ENCODE measurements at regions not wholly inside any gene's neighbourhood (a gene's known extent, or its start where the extent isn't known, plus 50 kb on each side); places are given as distances from the start of the nearest gene placed in this dataset.
"Not testable (repeated sequence)": the region's sequence is repeated elsewhere in the genome, so short reads cannot be mapped to it uniquely, and the experiment has no call there.

DNA sequence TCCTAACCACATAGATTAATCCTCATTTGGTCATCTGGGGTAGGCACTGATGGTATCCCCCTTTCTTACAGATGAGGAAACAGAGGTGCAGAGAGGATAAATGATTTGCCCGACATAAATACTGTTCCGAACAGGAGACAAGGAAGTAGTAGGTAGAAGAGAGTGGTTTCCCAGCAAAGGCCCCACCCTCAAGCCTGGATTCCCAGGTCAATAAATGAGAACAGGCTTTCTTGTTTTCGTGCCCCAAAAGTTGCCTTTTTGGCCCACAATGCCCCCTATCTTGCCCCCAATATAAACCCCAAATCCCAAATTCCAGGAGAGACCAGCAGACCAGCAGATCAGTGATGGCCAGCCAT lies 125.5 kb upstream of the PRR20G start:
- CTCF ChIA-PET: no interaction called here
- H3K27me3 ChIP-seq (ENCODE audit: insufficient read depth, low read length): peaks cover 20% of the 10 kb centered on the region; the same call in 1 of the 2 replicates
- intact Hi-C loops (cut with micrococcal nuclease): no loop called here

DNA sequence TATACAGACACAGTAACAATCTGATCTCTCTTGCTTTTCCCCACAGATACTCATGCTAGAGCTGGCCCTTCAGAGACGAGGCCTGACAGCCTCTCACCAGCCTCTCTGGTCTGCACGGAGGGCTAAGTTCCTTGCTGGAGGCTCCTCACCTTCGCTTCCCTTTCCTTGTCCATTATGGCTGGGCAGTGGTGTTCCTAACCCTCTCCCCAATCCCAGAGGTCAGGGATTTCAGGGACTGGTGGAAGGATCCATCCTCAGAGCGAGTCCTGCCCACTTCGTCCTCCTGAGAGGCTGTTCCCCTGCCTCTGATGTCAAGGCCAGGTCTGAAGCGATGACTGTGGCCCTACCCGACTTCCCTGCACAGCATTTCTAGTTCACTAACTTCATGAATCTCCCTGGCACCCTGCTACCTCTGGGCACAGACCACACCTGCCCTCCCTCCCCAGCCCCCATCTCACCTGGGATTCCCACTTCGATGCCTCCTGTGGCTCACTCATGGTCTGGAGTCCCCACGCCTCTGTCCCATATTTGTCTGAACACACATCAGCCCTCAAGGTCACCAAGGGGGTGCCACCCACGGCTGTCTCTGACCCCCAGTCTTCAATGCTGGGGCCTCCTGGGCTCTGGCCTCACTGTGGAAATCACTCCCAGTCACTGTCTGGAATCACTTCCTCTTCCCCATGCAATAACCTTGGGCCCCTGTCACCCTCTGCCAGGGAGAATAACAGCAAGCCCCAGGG lies 124.9 kb upstream of the PRR20G start:
- no TSS peak for BruUV-seq (replicated peaks)
- Histone ChIP-seq H3K9me3 (ENCODE audit: control insufficient read depth in 1 of 2, insufficient read depth in 1 of 2, low read depth in 1 of 2, low read length in 2 of 2) (no peaks in the 10 kb centered on the region), H3K27me3 (ENCODE audit: insufficient read depth, low read length) (peaks cover 16% of the 10 kb centered on the region; the same call in 1 of the 2 replicates), H3K4me2 (ENCODE audit: low read length) (no peak overlapping the region), H3K4me3 (replicated peaks in 1 of 2; ENCODE audit: low read depth in 1 of 2, low read length in 2 of 2) (no peak overlapping the region), H4K20me1 (ENCODE audit: insufficient read depth) (no peaks in the 10 kb centered on the region), H3K9me2 (ENCODE audit: insufficient read depth) (no peaks in the 10 kb centered on the region), H2AFZ (ENCODE audit: low read depth, low read length, poor library complexity, severe bottlenecking) (no peak overlapping the region), H3K27ac (ENCODE audit: low read depth, low read length) (no peak overlapping the region), H3K4me1 (ENCODE audit: control insufficient read depth in 1 of 2, insufficient read depth in 2 of 2, low read length in 2 of 2) (no peaks in the 10 kb centered on the region), H3K79me2 (ENCODE audit: insufficient read depth, low read length) (no peaks in the 10 kb centered on the region), H3K36me3 (ENCODE audit: control insufficient read depth in 1 of 2, insufficient read depth in 2 of 2, low read length in 2 of 2) (no peaks in the 10 kb centered on the region), H3K9ac (ENCODE audit: low read length) (no peak overlapping the region)
- ChIA-PET POLR2A (no interaction called here), RAD21 (ENCODE audit: low non-redundant PET in 1 of 2, low total read pairs in 2 of 2, uncharacterized antibody in 2 of 2, unreplicated experiment in 2 of 2) (no interaction called here), CTCF (no interaction called here)
- no peak for DNase-seq (ENCODE audit: low read depth, low spot score)
- TF ChIP-seq ZFX (IDR thresholded peaks at IDR 0.05): no peak
- TF ChIP-seq EZH2 (IDR thresholded peaks at IDR 0.05): no peak
- TF ChIP-seq ELF1 (IDR thresholded peaks at IDR 0.05; ENCODE audit: borderline replicate concordance, low read depth): no peak
- TF ChIP-seq, protein P1, sequence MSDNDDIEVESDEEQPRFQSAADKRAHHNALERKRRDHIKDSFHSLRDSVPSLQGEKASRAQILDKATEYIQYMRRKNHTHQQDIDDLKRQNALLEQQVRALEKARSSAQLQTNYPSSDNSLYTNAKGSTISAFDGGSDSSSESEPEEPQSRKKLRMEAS (IDR thresholded peaks at IDR 0.05): no peak
- no peak for TF ChIP-seq POLR2AphosphoS5 (IDR thresholded peaks at IDR 0.05; ENCODE audit: low read depth, low read length)
- TF ChIP-seq EGR1 (IDR thresholded peaks at IDR 0.05; ENCODE audit: low read depth): no peak
- intact Hi-C loops (cut with micrococcal nuclease): no loop called here
- no peak for ATAC-seq

More for the DNA sequence above, 125.5 kb upstream of the PRR20G start:
- Histone ChIP-seq H4K20me1 (ENCODE audit: insufficient read depth) (no peaks in the 10 kb centered on the region), H3K4me2 (ENCODE audit: low read length) (no peak overlapping the region), H3K9me2 (ENCODE audit: insufficient read depth) (no peaks in the 10 kb centered on the region), H3K9ac (ENCODE audit: low read length) (no peak overlapping the region), H3K27ac (ENCODE audit: low read depth, low read length) (no peak overlapping the region), H3K4me3 (replicated peaks in 1 of 2; ENCODE audit: low read depth in 1 of 2, low read length in 2 of 2) (no peak overlapping the region), H3K79me2 (ENCODE audit: insufficient read depth, low read length) (no peaks in the 10 kb centered on the region), H3K4me1 (ENCODE audit: control insufficient read depth in 1 of 2, insufficient read depth in 2 of 2, low read length in 2 of 2) (no peaks in the 10 kb centered on the region), H3K9me3 (ENCODE audit: control insufficient read depth in 1 of 2, insufficient read depth in 1 of 2, low read depth in 1 of 2, low read length in 2 of 2) (no peaks in the 10 kb centered on the region), H2AFZ (ENCODE audit: low read depth, low read length, poor library complexity, severe bottlenecking) (no peak overlapping the region), H3K36me3 (ENCODE audit: control insufficient read depth in 1 of 2, insufficient read depth in 2 of 2, low read length in 2 of 2) (no peaks in the 10 kb centered on the region)
- DNase-seq (ENCODE audit: low read depth, low spot score) (no peak), ATAC-seq (no peak)
- TF ChIP-seq SRF (IDR thresholded peaks at IDR 0.05; ENCODE audit: low read depth) (no peak), CBX3 (IDR thresholded peaks at IDR 0.05; ENCODE audit: low read depth) (no peak), CEBPB (IDR thresholded peaks at IDR 0.05; ENCODE audit: low read depth) (no peak), RAD21 (IDR thresholded peaks at IDR 0.05; ENCODE audit: low read depth) (no peak), EZH2 (IDR thresholded peaks at IDR 0.05) (no peak), TCF7L2 (IDR thresholded peaks at IDR 0.05; ENCODE audit: borderline replicate concordance, extremely low read depth, insufficient read depth, insufficient read length) (no peak), ATF3 (IDR thresholded peaks at IDR 0.05) (no peak), EGR1 (IDR thresholded peaks at IDR 0.05; ENCODE audit: low read depth) (no peak)
- BruUV-seq (replicated peaks): no TSS peak
- RAD21 ChIA-PET (ENCODE audit: low non-redundant PET in 1 of 2, low total read pairs in 2 of 2, uncharacterized antibody in 2 of 2, unreplicated experiment in 2 of 2): no interaction called here
- POLR2A ChIA-PET: no interaction called here

DNA sequence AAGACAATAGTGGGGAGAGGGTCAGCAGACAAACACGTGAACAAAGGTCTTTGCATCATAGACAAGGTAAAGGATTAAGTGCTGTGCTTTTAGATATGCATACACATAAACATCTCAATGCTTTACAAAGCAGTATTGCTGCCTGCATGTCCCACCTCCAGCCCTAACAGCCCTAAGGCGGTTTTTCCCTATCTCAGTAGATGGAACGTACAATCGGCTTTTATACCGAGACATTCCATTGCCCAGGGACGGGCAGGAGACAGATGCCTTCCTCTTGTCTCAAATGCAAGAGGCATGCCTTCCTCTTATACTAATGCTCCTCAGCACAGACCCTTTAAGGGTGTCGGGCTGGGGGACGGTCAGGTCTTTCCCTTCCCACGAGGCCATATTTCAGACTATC lies 124.0 kb upstream of the PRR20G start:
- ATAC-seq; H3K4me2 ChIP-seq (ENCODE audit: low read length); H3K27ac ChIP-seq (ENCODE audit: low read depth, low read length); H3K9ac ChIP-seq (ENCODE audit: low read length); H3K9me2 ChIP-seq (ENCODE audit: insufficient read depth); H3K9me3 ChIP-seq (ENCODE audit: control insufficient read depth in 1 of 2, insufficient read depth in 1 of 2, low read depth in 1 of 2, low read length in 2 of 2); RAD21 ChIA-PET (ENCODE audit: low non-redundant PET in 1 of 2, low total read pairs in 2 of 2, uncharacterized antibody in 2 of 2, unreplicated experiment in 2 of 2); BruUV-seq (replicated peaks); CTCF ChIA-PET; H3K79me2 ChIP-seq (ENCODE audit: insufficient read depth, low read length); H2AFZ ChIP-seq (ENCODE audit: low read depth, low read length, poor library complexity, severe bottlenecking); DNase-seq (ENCODE audit: low read depth, low spot score); POLR2A ChIA-PET; H3K4me1 ChIP-seq (ENCODE audit: control insufficient read depth in 1 of 2, insufficient read depth in 2 of 2, low read length in 2 of 2); H3K4me3 ChIP-seq (replicated peaks in 1 of 2; ENCODE audit: low read depth in 1 of 2, low read length in 2 of 2); H4K20me1 ChIP-seq (ENCODE audit: insufficient read depth); intact Hi-C loops (cut with micrococcal nuclease); H3K36me3 ChIP-seq (ENCODE audit: control insufficient read depth in 1 of 2, insufficient read depth in 2 of 2, low read length in 2 of 2): not testable (repeated sequence)
- H3K27me3 ChIP-seq (ENCODE audit: insufficient read depth, low read length): peaks cover 11% of the 10 kb centered on the region; the same call in 1 of the 2 replicates

Measured in HCT116 (cell line).